GM23248 (cell line): ENCODE measurements at regions not wholly inside any gene's neighbourhood (a gene's known extent, or its start where the extent isn't known, plus 50 kb on each side); places are given as distances from the start of the nearest gene placed in this dataset.

Source experiments
- DNase-seq: peaks from one replicate; pipeline ENCODE4 v3.0.0-alpha.2; 2015
- H2AFZ ChIP-seq: fragments of 200-600 bp; sonication (generic); 2 replicates; pipeline ENCODE4 v1.6.1; 2016; ENCODE audit warnings: antibody characterized with exemption
- H3F3A ChIP-seq: fragments of 200-600 bp; sonication (generic); 2 replicates; pipeline ENCODE4 v1.6.1; 2016; ENCODE audit warnings: mild to moderate bottlenecking, antibody characterized with exemption, mixed run types; ENCODE audit not compliant: insufficient read depth
- H3K27ac ChIP-seq: fragments of 200-600 bp; sonication (generic); 2 replicates; pipeline ENCODE4 v1.5.1; 2016; ENCODE audit warnings: mild to moderate bottlenecking
- H3K27me3 ChIP-seq: fragments of 200-600 bp; sonication (generic); replicated peaks from 2 replicates; pipeline ENCODE4 v1.6.1; 2016; ENCODE audit warnings: mild to moderate bottlenecking; ENCODE audit not compliant: insufficient read depth
- H3K36me3 ChIP-seq: fragments of 200-600 bp; sonication (generic); 2 replicates; pipeline ENCODE4 v1.6.1; 2016; ENCODE audit warnings: low read depth, mild to moderate bottlenecking
- H3K4me1 ChIP-seq: fragments of 200-600 bp; sonication (generic); 2 replicates; pipeline ENCODE4 v1.6.1; 2016; ENCODE audit warnings: mild to moderate bottlenecking; ENCODE audit not compliant: insufficient read depth
- H3K4me2 ChIP-seq: fragments of 200-600 bp; sonication (generic); one replicate; pipeline ENCODE4 v1.6.1; 2016; ENCODE audit warnings: mild to moderate bottlenecking; ENCODE audit not compliant: unreplicated experiment
- H3K4me3 ChIP-seq: fragments of 200-600 bp; sonication (generic); 2 replicates; pipeline ENCODE4 v1.5.1; 2016; ENCODE audit warnings: mild to moderate bottlenecking
- H3K79me2 ChIP-seq: fragments of 200-600 bp; sonication (generic); 2 replicates; pipeline ENCODE4 v1.6.1; 2016; ENCODE audit warnings: mild to moderate bottlenecking; ENCODE audit not compliant: insufficient read depth
- H3K9ac ChIP-seq: fragments of 200-600 bp; sonication (generic); 2 replicates; pipeline ENCODE4 v1.6.1; 2016; ENCODE audit warnings: mild to moderate bottlenecking
- H3K9me2 ChIP-seq: fragments of 200-600 bp; sonication (generic); 2 replicates; pipeline ENCODE4 v1.6.1; 2016; ENCODE audit warnings: mixed run types, mild to moderate bottlenecking, moderate library complexity; ENCODE audit not compliant: insufficient read depth
- H3K9me3 ChIP-seq: fragments of 200-600 bp; sonication (generic); one replicate; pipeline ENCODE4 v1.6.1; 2017; ENCODE audit warnings: low read depth
- H4K20me1 ChIP-seq: fragments of 200-600 bp; sonication (generic); 2 replicates; pipeline ENCODE4 v1.6.0; 2016; ENCODE audit not compliant: insufficient read depth
- EZH2 ChIP-seq: fragments of 200-600 bp; sonication (generic); IDR thresholded peaks from 2 replicates; pipeline ENCODE4 v1.6.1; 2018; ENCODE audit warnings: antibody characterized with exemption, mild to moderate bottlenecking; ENCODE audit not compliant: insufficient read depth, poor library complexity, severe bottlenecking
- EZH2phosphoT487 ChIP-seq: fragments of 200-600 bp; sonication (generic); IDR thresholded peaks from 2 replicates; pipeline ENCODE4 v1.6.1; 2018; ENCODE audit warnings: antibody characterized with exemption, moderate library complexity, mild to moderate bottlenecking, low read depth; ENCODE audit not compliant: insufficient read depth
- WGBS, 2 experiments: methylation state at CpG; one replicate each; pipeline ENCODE4 v1.1.6; 2015 to 2017; ENCODE audit warnings: low lambda C conversion rate in 2 of 2, low coverage in 1 of 2; ENCODE audit errors: missing lambda C conversion rate in 2 of 2; 5-methylcytosine and 5-hydroxymethylcytosine counted together
- in situ Hi-C: fragments of 300-500 bp; cut with MboI; formaldehyde crosslinking; loops from 2 replicates; pipeline ENCODE4 v1.15.0; 2020

GRCh38 chr3:70400194-70400593 is 87.8 kb upstream of the MDFIC2 start:
- Histone ChIP-seq H4K20me1 (no peaks in the 10 kb centered on the region), H3K9me3 (no peaks in the 10 kb centered on the region), H3K9me2 (no peaks in the 10 kb centered on the region), H3F3A (no peaks in the 10 kb centered on the region), H3K27ac (no peak overlapping the region), H3K4me3 (no peak overlapping the region), H3K9ac (no peak overlapping the region), H3K79me2 (no peaks in the 10 kb centered on the region), H3K4me2 (no peak overlapping the region), H2AFZ (no peak overlapping the region), H3K4me1 (no peaks in the 10 kb centered on the region), H3K36me3 (no peaks in the 10 kb centered on the region), H3K27me3 (no peaks in the 10 kb centered on the region)
- in situ Hi-C loops: no loop called here
- 7 to 11% methylated on average over 3 of the region's 3 CpGs for WGBS, 2 experiments
- TF ChIP-seq EZH2 (no peak), EZH2phosphoT487 (no peak)
- no peak for DNase-seq

DNA sequence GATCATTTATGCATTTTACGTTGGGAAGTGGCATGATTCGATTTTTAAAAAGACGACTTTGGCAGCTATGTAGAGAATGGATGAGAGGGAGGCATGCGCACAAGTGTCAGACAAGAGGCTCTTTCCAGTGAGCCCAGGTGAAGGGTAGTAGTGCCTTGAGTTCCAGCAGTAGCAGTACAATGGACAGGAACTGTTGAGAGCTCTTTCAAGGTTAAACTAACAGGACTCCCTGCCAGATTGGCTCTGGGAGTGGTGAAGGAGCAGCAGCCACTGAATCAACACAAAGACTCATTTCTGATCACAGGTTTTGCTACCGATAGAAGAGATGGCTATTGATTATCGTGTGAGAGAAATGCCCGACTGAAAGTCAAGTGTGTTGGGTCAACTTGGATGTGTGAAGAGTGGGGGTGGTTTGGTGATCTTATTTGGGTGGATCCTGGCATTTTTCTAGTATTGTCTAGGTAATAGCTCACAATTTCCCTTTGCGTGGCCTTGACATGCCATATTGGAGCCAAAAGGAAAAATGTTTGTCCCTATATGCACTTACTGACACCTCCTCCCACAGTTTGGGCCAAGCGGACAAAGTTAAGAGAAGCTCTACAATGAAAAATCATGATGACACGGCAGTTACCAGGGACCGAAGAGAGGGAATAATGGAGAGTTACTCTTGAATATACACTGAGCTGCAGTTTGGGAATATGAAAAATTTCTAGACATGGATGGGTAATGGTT is 81.6 kb upstream of the MDFIC2 start:
- H3K27ac ChIP-seq: no peak overlapping the region
- no peaks in the 10 kb centered on the region for H3K79me2 ChIP-seq
- no peaks in the 10 kb centered on the region for H3K9me3 ChIP-seq
- TF ChIP-seq EZH2: no peak
- no peak for TF ChIP-seq EZH2phosphoT487
- H3K9me2 ChIP-seq: no peaks in the 10 kb centered on the region
- no peaks in the 10 kb centered on the region for H4K20me1 ChIP-seq
- no peak overlapping the region for H3K9ac ChIP-seq
- no peak overlapping the region for H3K4me3 ChIP-seq
- no peak overlapping the region for H3K4me2 ChIP-seq
- in situ Hi-C loops: no loop called here
- no peaks in the 10 kb centered on the region for H3K27me3 ChIP-seq
- no peak overlapping the region for H2AFZ ChIP-seq
- DNase-seq: no peak
- no peaks in the 10 kb centered on the region for H3K4me1 ChIP-seq
- WGBS, 2 experiments: 57 to 69% methylated on average over 11 of the region's 11 CpGs
- H3F3A ChIP-seq: no peaks in the 10 kb centered on the region
- no peaks in the 10 kb centered on the region for H3K36me3 ChIP-seq

DNA sequence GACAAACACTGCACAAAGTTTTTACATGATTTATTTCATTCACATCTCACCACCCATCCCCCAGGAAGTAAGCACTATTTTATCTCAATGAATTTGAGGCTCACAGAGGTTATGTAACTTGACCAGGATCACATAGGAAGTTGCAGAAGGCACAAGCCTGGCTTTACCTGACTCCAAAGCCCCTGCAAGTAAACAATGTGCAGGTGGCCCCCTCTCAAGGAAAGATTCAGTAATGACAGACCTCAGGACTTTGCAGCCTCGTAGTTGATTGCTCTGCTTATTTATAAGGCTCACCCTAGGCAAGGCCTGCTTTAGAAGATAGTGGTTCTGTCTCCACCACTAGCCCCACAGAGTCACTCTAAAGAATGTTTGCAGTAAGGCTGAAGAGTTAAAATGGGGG is 79.8 kb upstream of the MDFIC2 start:
- Histone ChIP-seq H3K9me3 (no peaks in the 10 kb centered on the region), H3K9me2 (no peaks in the 10 kb centered on the region), H3K4me1 (no peaks in the 10 kb centered on the region), H3K27me3 (no peaks in the 10 kb centered on the region), H3K36me3 (no peaks in the 10 kb centered on the region), H3K4me3 (no peak overlapping the region), H4K20me1 (no peaks in the 10 kb centered on the region), H3K9ac (no peak overlapping the region), H2AFZ (no peak overlapping the region), H3F3A (no peaks in the 10 kb centered on the region), H3K79me2 (no peaks in the 10 kb centered on the region), H3K27ac (no peak overlapping the region), H3K4me2 (no peak overlapping the region)
- no peak for DNase-seq
- 4 to 9% methylated on average over 1 of the region's 1 CpG for WGBS, 2 experiments
- no peak for TF ChIP-seq EZH2
- TF ChIP-seq EZH2phosphoT487: no peak
- in situ Hi-C loops: no loop called here

- in situ Hi-C loops: no loop called here
- Histone ChIP-seq H3K79me2 (no peaks in the 10 kb centered on the region), H4K20me1 (no peaks in the 10 kb centered on the region), H3K9ac (no peak overlapping the region), H3K27me3 (no peaks in the 10 kb centered on the region), H3F3A (no peaks in the 10 kb centered on the region), H3K4me1 (no peaks in the 10 kb centered on the region), H3K4me3 (no peak overlapping the region), H2AFZ (no peak overlapping the region), H3K36me3 (no peaks in the 10 kb centered on the region), H3K9me2 (no peaks in the 10 kb centered on the region), H3K27ac (no peak overlapping the region), H3K9me3 (no peaks in the 10 kb centered on the region), H3K4me2 (no peak overlapping the region)
- DNase-seq: no peak
- 37 to 48% methylated on average over 3 of the region's 3 CpGs for WGBS, 2 experiments
- no peak for TF ChIP-seq EZH2
- TF ChIP-seq EZH2phosphoT487: no peak
Measured at GRCh38 chr3:70387889-70388288, 75.5 kb upstream of the MDFIC2 start.

DNA sequence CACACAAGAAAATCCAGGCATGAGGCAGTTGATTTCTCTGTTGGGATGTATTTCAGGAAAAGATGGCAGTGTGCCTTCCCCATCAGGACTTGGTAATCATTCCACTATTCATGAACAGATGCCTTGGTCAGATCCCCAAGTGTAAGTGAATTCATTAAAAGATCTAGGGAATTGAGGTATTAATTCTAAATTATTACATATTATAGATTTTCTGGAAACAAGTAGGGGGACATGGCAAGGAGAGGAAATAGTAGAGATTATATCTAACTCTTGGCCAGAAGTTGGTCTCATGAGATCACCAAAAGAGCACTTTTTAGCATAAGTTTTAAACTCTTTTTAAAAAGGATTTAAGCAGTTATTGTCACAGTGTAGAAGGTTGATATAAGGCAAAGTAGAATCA is 74.4 kb upstream of the MDFIC2 start:
- H3K9me3 ChIP-seq: no peaks in the 10 kb centered on the region
- H4K20me1 ChIP-seq: no peaks in the 10 kb centered on the region
- H3K4me3 ChIP-seq: no peak overlapping the region
- no peaks in the 10 kb centered on the region for H3K4me1 ChIP-seq
- in situ Hi-C loops: no loop called here
- H3K9me2 ChIP-seq: no peaks in the 10 kb centered on the region
- no peak for DNase-seq
- no peak overlapping the region for H3K9ac ChIP-seq
- H2AFZ ChIP-seq: no peak overlapping the region
- no peaks in the 10 kb centered on the region for H3F3A ChIP-seq
- H3K4me2 ChIP-seq: no peak overlapping the region
- TF ChIP-seq EZH2phosphoT487 (no peak), EZH2 (no peak)
- H3K79me2 ChIP-seq: no peaks in the 10 kb centered on the region
- no peak overlapping the region for H3K27ac ChIP-seq
- H3K36me3 ChIP-seq: no peaks in the 10 kb centered on the region
- H3K27me3 ChIP-seq: no peaks in the 10 kb centered on the region
